ENCODE measurements at regions not wholly inside any gene's neighbourhood (a gene's known extent, or its start where the extent isn't known, plus 50 kb on each side); places are given as distances from the start of the nearest gene placed in this dataset.

GRCh38 chr3:13207975-13208705 lies 134.9 kb upstream of the IQSEC1 start:
- Histone ChIP-seq H3K4me3 (ENCODE audit: low read depth, low read length) (no peak overlapping the region), H3K27me3 (ENCODE audit: control insufficient read depth, insufficient read depth, low read length) (peaks cover 9% of the 10 kb centered on the region), H3K36me3 (ENCODE audit: control insufficient read depth, insufficient read depth, low read length) (no peaks in the 10 kb centered on the region)
- FAIRE-seq (no peak), DNase-seq (ENCODE audit: low read depth) (no peak)
- TF ChIP-seq CTCF (IDR thresholded peaks at IDR 0.05; ENCODE audit: insufficient read depth, low read length, severe bottlenecking), result no peak

GRCh38 chr3:13207578-13207922 lies 134.3 kb upstream of the IQSEC1 start:
- Histone ChIP-seq H3K36me3 (ENCODE audit: control insufficient read depth, insufficient read depth, low read length) (no peaks in the 10 kb centered on the region), H3K4me3 (ENCODE audit: low read depth, low read length) (no peak overlapping the region), H3K27me3 (ENCODE audit: control insufficient read depth, insufficient read depth, low read length) (peaks cover 9% of the 10 kb centered on the region)
- DNase-seq (ENCODE audit: low read depth), result no peak
- FAIRE-seq, result no peak
- TF ChIP-seq CTCF (IDR thresholded peaks at IDR 0.05; ENCODE audit: insufficient read depth, low read length, severe bottlenecking), result no peak

- H3K27me3 ChIP-seq (ENCODE audit: control insufficient read depth, insufficient read depth, low read length), result peaks cover 9% of the 10 kb centered on the region
- H3K36me3 ChIP-seq (ENCODE audit: control insufficient read depth, insufficient read depth, low read length), result no peaks in the 10 kb centered on the region
- no peak overlapping the region for H3K4me3 ChIP-seq (ENCODE audit: low read depth, low read length)
- TF ChIP-seq CTCF (IDR thresholded peaks at IDR 0.05; ENCODE audit: insufficient read depth, low read length, severe bottlenecking), result no peak
- no peak for FAIRE-seq
- no peak for DNase-seq (ENCODE audit: low read depth)
These were observed 133.8 kb upstream of the IQSEC1 start for GRCh38 chr3:13206799-13207577.

- FAIRE-seq (no peak), DNase-seq (ENCODE audit: low read depth) (no peak)
- Histone ChIP-seq H3K27me3 (ENCODE audit: control insufficient read depth, insufficient read depth, low read length) (peaks cover 16% of the 10 kb centered on the region), H3K36me3 (ENCODE audit: control insufficient read depth, insufficient read depth, low read length) (no peaks in the 10 kb centered on the region), H3K4me3 (ENCODE audit: low read depth, low read length) (no peak overlapping the region)
- no peak for TF ChIP-seq CTCF (IDR thresholded peaks at IDR 0.05; ENCODE audit: insufficient read depth, low read length, severe bottlenecking)
These were observed 132.4 kb upstream of the IQSEC1 start for GRCh38 chr3:13205567-13206143.

GRCh38 chr3:13204177-13204581 lies 130.9 kb upstream of the IQSEC1 start:
- DNase-seq (ENCODE audit: low read depth) (no peak), FAIRE-seq (no peak)
- H3K27me3 ChIP-seq (ENCODE audit: control insufficient read depth, insufficient read depth, low read length), result peaks cover 16% of the 10 kb centered on the region
- TF ChIP-seq CTCF (IDR thresholded peaks at IDR 0.05; ENCODE audit: insufficient read depth, low read length, severe bottlenecking), result no peak
- H3K36me3 ChIP-seq (ENCODE audit: control insufficient read depth, insufficient read depth, low read length), result no peaks in the 10 kb centered on the region
- H3K4me3 ChIP-seq (ENCODE audit: low read depth, low read length), result no peak overlapping the region
